Calu3 (cell line): ENCODE measurements at regions not wholly inside any gene's neighbourhood (a gene's known extent, or its start where the extent isn't known, plus 50 kb on each side); places are given as distances from the start of the nearest gene placed in this dataset.

Source experiments
- BruUV-seq: library from RNA; stranded (reverse); fragments of 400-500 nt; replicated peaks from 2 replicates; lab custom pipeline; 2021; lab: Mats Ljungman, UMichigan
- CTCF ChIA-PET: fragments of 300-600 bp; sonication (Branson Sonifier 250); formaldehyde crosslinking; loops from one replicate; lab custom pipeline; 2022; ENCODE audit warnings: antibody characterized with exemption; lab: Charles Lee
- DNase-seq: peaks from one replicate; pipeline ENCODE4 v3.0.0; 2022
- H3K27ac Mint-ChIP-seq: one replicate; pipeline ENCODE4 v1.8.0; 2022; ENCODE audit warnings: mixed read lengths; ENCODE audit not compliant: unreplicated experiment
- H3K27me3 Mint-ChIP-seq: one replicate; pipeline ENCODE4 v1.8.0; 2022; ENCODE audit warnings: mixed read lengths; ENCODE audit not compliant: unreplicated experiment
- H3K36me3 Mint-ChIP-seq: one replicate; pipeline ENCODE4 v1.8.0; 2022; ENCODE audit warnings: mild to moderate bottlenecking, moderate library complexity, mixed read lengths; ENCODE audit not compliant: insufficient read depth, unreplicated experiment
- H3K4me1 Mint-ChIP-seq: one replicate; pipeline ENCODE4 v1.8.0; 2022; ENCODE audit warnings: mild to moderate bottlenecking, low read depth, mixed read lengths; ENCODE audit not compliant: unreplicated experiment
- H3K4me3 Mint-ChIP-seq: one replicate; pipeline ENCODE4 v1.8.0; 2022; ENCODE audit warnings: mild to moderate bottlenecking, low read depth, moderate library complexity, mixed read lengths; ENCODE audit not compliant: unreplicated experiment
- H3K9me3 Mint-ChIP-seq: one replicate; pipeline ENCODE4 v1.8.0; 2022; ENCODE audit warnings: low read depth, mixed read lengths; ENCODE audit not compliant: unreplicated experiment
- CTCF ChIP-seq: fragments of 200-600 bp; IDR thresholded peaks from one replicate; pipeline ENCODE4 v1.8.0; 2022; ENCODE audit warnings: antibody characterized with exemption; ENCODE audit not compliant: unreplicated experiment
- intact Hi-C: fragments of 100-400 bp; cut with micrococcal nuclease; formaldehyde crosslinking; loops from one replicate; pipeline ENCODE4 v1.10.0; 2022; ENCODE audit not compliant: unreplicated experiment

- H3K27ac Mint-ChIP-seq, result no peak overlapping the region
- BruUV-seq, result no TSS peak
- peaks cover 9% of the 10 kb centered on the region for H3K4me1 Mint-ChIP-seq
- H3K9me3 Mint-ChIP-seq, result peaks cover 9% of the 10 kb centered on the region
- CTCF ChIA-PET, result no interaction called here
- DNase-seq, result no peak
- no peaks in the 10 kb centered on the region for H3K27me3 Mint-ChIP-seq
- TF ChIP-seq CTCF, result no peak
- H3K4me3 Mint-ChIP-seq, result no peak overlapping the region
- no peaks in the 10 kb centered on the region for H3K36me3 Mint-ChIP-seq
- intact Hi-C loops, result no loop called here
Observed at GRCh38 chr2:217271813-217272212, 411.9 kb upstream of the TNP1 start.

GRCh38 chr2:217270485-217271121 lies 410.7 kb upstream of the TNP1 start:
- no peak overlapping the region for H3K27ac Mint-ChIP-seq
- H3K4me3 Mint-ChIP-seq, result no peak overlapping the region
- BruUV-seq, result no TSS peak
- intact Hi-C loops, result no loop called here
- CTCF ChIA-PET, result no interaction called here
- no peak for DNase-seq
- no peak for TF ChIP-seq CTCF
- no peaks in the 10 kb centered on the region for H3K36me3 Mint-ChIP-seq
- H3K27me3 Mint-ChIP-seq, result no peaks in the 10 kb centered on the region
- peaks cover 9% of the 10 kb centered on the region for H3K4me1 Mint-ChIP-seq
- peaks cover 9% of the 10 kb centered on the region for H3K9me3 Mint-ChIP-seq

- CTCF ChIA-PET, result no interaction called here
- Mint-ChIP-seq H3K4me3 (no peak overlapping the region), H3K9me3 (peaks cover 9% of the 10 kb centered on the region), H3K27me3 (no peaks in the 10 kb centered on the region), H3K36me3 (no peaks in the 10 kb centered on the region), H3K27ac (no peak overlapping the region), H3K4me1 (peaks cover 9% of the 10 kb centered on the region)
- no TSS peak for BruUV-seq
- intact Hi-C loops, result no loop called here
- no peak for TF ChIP-seq CTCF
- no peak for DNase-seq
Observed at GRCh38 chr2:217269701-217270484, 410.0 kb upstream of the TNP1 start.

DNA sequence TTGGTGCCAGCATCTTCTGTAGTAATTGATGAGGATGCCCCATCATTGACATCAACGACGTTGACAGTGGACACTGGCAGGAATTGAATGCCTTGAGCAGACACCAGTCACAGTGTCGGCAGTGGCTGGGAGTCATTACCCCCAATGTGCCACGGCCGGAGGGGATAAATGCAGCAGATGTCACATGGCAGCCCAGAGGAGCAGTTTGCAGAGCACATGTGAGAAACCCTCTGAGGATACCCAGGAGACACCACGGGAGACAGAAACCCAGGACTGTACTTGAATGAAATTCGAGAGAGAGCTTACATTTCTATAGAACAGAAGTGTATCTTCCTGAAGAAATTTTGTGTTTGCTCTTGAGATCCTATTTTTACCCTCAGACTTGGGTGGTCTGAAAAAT lies 409.1 kb upstream of the TNP1 start:
- peaks cover 9% of the 10 kb centered on the region for H3K4me1 Mint-ChIP-seq
- intact Hi-C loops, result no loop called here
- H3K27me3 Mint-ChIP-seq, result no peaks in the 10 kb centered on the region
- DNase-seq, result no peak
- H3K9me3 Mint-ChIP-seq, result peaks cover 9% of the 10 kb centered on the region
- no peaks in the 10 kb centered on the region for H3K36me3 Mint-ChIP-seq
- no peak overlapping the region for H3K27ac Mint-ChIP-seq
- no peak for TF ChIP-seq CTCF
- no TSS peak for BruUV-seq
- H3K4me3 Mint-ChIP-seq, result no peak overlapping the region
- CTCF ChIA-PET, result no interaction called here
